ENCODE measurements at regions not wholly inside any gene's neighbourhood (a gene's known extent, or its start where the extent isn't known, plus 50 kb on each side); places are given as distances from the start of the nearest gene placed in this dataset.

- TF ChIP-seq CTCF (IDR thresholded peaks at IDR 0.05) (no peak), ZFX (IDR thresholded peaks at IDR 0.05; ENCODE audit: borderline replicate concordance) (no peak)
- H3K27ac ChIP-seq = no peak overlapping the region
Observed at GRCh38 chr10:31730776-31731175, 197.9 kb downstream of the ARHGAP12 start.

GRCh38 chr10:31728698-31729224 is 199.9 kb downstream of the ARHGAP12 start:
- TF ChIP-seq CTCF (IDR thresholded peaks at IDR 0.05) = no peak
- no peak for TF ChIP-seq ZFX (IDR thresholded peaks at IDR 0.05; ENCODE audit: borderline replicate concordance)

GRCh38 chr10:31725436-31725835 is 203.2 kb downstream of the ARHGAP12 start:
- H3K27ac ChIP-seq = no peak overlapping the region
- TF ChIP-seq ZFX (IDR thresholded peaks at IDR 0.05; ENCODE audit: borderline replicate concordance) = no peak
- no peak for TF ChIP-seq CTCF (IDR thresholded peaks at IDR 0.05)

More at GRCh38 chr10:31728698-31729224, 199.9 kb downstream of the ARHGAP12 start:
- no peak overlapping the region for H3K27ac ChIP-seq

GRCh38 chr10:31724296-31724695 is 204.3 kb downstream of the ARHGAP12 start:
- TF ChIP-seq ZFX (IDR thresholded peaks at IDR 0.05; ENCODE audit: borderline replicate concordance) = no peak
- no peak overlapping the region for H3K27ac ChIP-seq

- no peak overlapping the region for H3K27ac ChIP-seq
Observed at GRCh38 chr10:31723106-31723750, 205.4 kb downstream of the ARHGAP12 start.

GRCh38 chr10:31721096-31721495 is 207.5 kb downstream of the ARHGAP12 start:
- TF ChIP-seq CTCF (IDR thresholded peaks at IDR 0.05) (no peak), ZFX (IDR thresholded peaks at IDR 0.05; ENCODE audit: borderline replicate concordance) (no peak)

More at GRCh38 chr10:31723106-31723750, 205.4 kb downstream of the ARHGAP12 start:
- TF ChIP-seq CTCF (IDR thresholded peaks at IDR 0.05) (no peak), ZFX (IDR thresholded peaks at IDR 0.05; ENCODE audit: borderline replicate concordance) (no peak)

GRCh38 chr10:31720546-31720945 is 208.1 kb downstream of the ARHGAP12 start:
- no peak for TF ChIP-seq ZFX (IDR thresholded peaks at IDR 0.05; ENCODE audit: borderline replicate concordance)
- no peak for TF ChIP-seq CTCF (IDR thresholded peaks at IDR 0.05)
- H3K27ac ChIP-seq = no peak overlapping the region

More at GRCh38 chr10:31721096-31721495, 207.5 kb downstream of the ARHGAP12 start:
- no peak overlapping the region for H3K27ac ChIP-seq
